ENCODE measurements at regions not wholly inside any gene's neighbourhood (a gene's known extent, or its start where the extent isn't known, plus 50 kb on each side); places are given as distances from the start of the nearest gene placed in this dataset.
"Not testable (repeated sequence)": the region's sequence is repeated elsewhere in the genome, so short reads cannot be mapped to it uniquely, and the experiment has no call there.

GRCh38 chr2:181737302-181737701 lies 57.0 kb upstream of the NEUROD1 start:
- POLR2A ChIA-PET; DNase-seq (ENCODE audit: low read depth, low spot score); H3K4me3 ChIP-seq (ENCODE audit: low read depth, low read length); CTCF ChIA-PET: not testable (repeated sequence)

DNA sequence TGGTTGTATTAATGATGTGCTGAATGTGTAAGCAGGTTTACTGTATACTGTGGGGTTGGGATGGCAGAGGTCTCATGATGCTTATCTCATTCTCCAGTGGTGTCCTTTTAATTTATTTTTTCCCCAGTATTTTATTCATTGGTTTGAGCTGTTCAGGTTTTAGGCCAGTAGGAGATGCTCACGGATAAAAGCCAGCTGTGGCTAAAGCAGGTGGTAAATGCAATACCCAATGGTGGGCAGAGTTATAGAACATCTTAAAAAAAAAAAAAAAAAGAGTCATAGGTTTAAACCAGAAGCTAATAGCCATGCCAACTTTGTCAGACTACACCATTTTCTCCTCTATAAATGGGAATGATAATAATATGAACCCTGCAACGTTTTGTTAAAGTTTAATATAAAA lies 57.8 kb upstream of the NEUROD1 start:
- TF ChIP-seq, protein P1, sequence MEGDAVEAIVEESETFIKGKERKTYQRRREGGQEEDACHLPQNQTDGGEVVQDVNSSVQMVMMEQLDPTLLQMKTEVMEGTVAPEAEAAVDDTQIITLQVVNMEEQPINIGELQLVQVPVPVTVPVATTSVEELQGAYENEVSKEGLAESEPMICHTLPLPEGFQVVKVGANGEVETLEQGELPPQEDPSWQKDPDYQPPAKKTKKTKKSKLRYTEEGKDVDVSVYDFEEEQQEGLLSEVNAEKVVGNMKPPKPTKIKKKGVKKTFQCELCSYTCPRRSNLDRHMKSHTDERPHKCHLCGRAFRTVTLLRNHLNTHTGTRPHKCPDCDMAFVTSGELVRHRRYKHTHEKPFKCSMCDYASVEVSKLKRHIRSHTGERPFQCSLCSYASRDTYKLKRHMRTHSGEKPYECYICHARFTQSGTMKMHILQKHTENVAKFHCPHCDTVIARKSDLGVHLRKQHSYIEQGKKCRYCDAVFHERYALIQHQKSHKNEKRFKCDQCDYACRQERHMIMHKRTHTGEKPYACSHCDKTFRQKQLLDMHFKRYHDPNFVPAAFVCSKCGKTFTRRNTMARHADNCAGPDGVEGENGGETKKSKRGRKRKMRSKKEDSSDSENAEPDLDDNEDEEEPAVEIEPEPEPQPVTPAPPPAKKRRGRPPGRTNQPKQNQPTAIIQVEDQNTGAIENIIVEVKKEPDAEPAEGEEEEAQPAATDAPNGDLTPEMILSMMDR (IDR thresholded peaks at IDR 0.05; ENCODE audit: insufficient read depth, low read length, missing control alignments): no peak
- ChIA-PET CTCF (interaction anchor here (0.9 to 5.8 kb wide), 6 partner anchors 23 to 356 kb away, joined by 3 to 136 read pairs (median 4); no protein-coding TSS in a partner anchor), POLR2A (no interaction called here)
- DNase-seq (ENCODE audit: low read depth, low spot score): no peak
- no peak overlapping the region for H3K4me3 ChIP-seq (ENCODE audit: low read depth, low read length)

- CTCF ChIA-PET: interaction anchor here (0.9 to 5.8 kb wide), 6 partner anchors 23 to 356 kb away, joined by 3 to 136 read pairs (median 4); no protein-coding TSS in a partner anchor
- no peak for DNase-seq (ENCODE audit: low read depth, low spot score)
- H3K4me3 ChIP-seq (ENCODE audit: low read depth, low read length): no peak overlapping the region
- TF ChIP-seq, protein P1 (IDR thresholded peaks at IDR 0.05; ENCODE audit: insufficient read depth, low read length, missing control alignments): no peak
- POLR2A ChIA-PET: no interaction called here
These were observed 58.2 kb upstream of the NEUROD1 start for GRCh38 chr2:181738563-181738962.

DNA sequence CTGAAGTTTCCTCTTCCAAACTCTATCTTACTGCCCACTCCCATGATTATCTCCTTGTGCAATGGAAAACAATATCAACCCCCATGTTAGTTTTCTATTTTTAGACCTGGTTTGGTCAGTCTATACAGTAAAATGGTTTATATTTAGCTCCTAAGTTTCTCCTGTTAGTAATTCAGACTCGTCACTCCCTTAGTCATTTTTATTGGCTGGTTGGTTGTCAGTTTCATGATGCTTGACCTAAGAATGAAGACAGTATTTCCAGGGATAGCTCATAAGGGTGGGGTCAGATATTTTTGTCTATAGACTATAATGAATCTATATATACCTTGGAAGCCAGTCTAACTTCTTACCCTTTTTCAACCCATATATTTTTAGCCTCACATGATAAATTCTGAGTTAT lies 61.4 kb upstream of the NEUROD1 start:
- no peak overlapping the region for H3K4me3 ChIP-seq (ENCODE audit: low read depth, low read length)
- ChIA-PET POLR2A (no interaction called here), CTCF (interaction anchor here (0.9 to 5.8 kb wide), 19 partner anchors 11 to 355 kb away, joined by 3 to 136 read pairs (median 10); partner anchors contain the start of gene ITPRID2)
- TF ChIP-seq, protein P1 (IDR thresholded peaks at IDR 0.05; ENCODE audit: insufficient read depth, low read length, missing control alignments): no peak
- peak; percentile 12 for DNase-seq (ENCODE audit: low read depth, low spot score)

DNA sequence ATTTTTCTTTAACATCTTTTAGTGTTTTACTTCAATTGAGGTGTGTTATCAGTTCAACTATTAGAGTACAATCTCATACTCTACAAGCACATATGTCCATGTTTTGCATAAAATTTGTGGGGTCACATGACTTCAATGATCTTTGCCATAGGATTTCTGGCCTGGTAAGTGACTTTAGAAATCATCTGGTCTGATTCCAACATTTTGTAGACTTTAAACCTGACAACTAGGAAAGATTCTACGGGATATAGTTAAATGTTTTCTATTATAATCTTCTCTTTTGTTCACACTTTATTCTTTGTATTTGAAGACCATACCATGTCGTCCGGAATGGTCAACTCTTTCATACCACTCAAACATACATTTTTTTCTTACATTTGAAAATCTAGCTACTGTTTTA lies 62.0 kb upstream of the NEUROD1 start:
- ChIA-PET POLR2A (no interaction called here), CTCF (interaction anchor here (0.8 to 5.8 kb wide), 31 partner anchors 11 to 390 kb away, joined by 3 to 136 read pairs (median 8); partner anchors contain the start of gene ITPRID2)
- TF ChIP-seq, protein P1 (IDR thresholded peaks at IDR 0.05; ENCODE audit: insufficient read depth, low read length, missing control alignments): no peak
- H3K4me3 ChIP-seq (ENCODE audit: low read depth, low read length): no peak overlapping the region
- DNase-seq (ENCODE audit: low read depth, low spot score): no peak

DNA sequence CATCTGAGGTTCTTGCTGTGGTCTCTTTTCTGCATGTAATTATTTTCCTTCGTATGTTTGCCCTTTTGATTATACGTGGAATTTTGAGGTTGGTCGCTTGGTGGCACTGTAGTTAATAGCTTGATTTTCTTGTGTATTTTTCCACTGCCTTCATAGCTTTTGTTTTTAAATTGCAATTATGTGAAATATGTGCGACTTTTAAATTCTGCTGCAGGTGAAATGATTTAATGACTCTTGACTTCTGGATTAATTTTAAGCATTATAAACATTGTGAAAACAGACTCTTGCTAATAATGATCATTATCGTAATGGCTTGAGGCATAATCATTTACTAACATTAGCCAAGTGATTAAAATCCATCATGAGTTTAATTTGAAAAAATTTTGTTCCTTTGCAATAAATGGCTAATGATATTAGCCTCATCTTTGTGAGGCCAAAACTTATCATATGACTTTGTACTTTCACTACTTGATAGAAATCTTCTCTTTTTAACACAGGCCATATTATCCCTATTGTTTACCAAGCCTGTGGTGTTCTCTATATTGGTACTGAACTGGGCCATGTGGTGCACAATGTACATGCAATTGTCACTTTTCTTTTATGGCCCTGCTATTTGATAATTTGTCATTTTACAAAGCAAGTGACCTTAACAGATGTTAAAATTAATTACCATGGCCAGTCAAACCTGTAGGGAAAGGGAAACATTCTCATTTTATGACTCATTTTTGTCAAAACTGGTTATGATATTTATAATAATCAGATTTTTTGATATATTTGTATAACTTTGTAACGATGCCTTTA lies 62.8 kb upstream of the NEUROD1 start:
- H3K4me3 ChIP-seq (ENCODE audit: low read depth, low read length): no peak overlapping the region
- ChIA-PET POLR2A (interaction anchor here (0.6 kb wide), 1 partner anchor 153 kb away, joined by 3 read pairs; no protein-coding TSS in a partner anchor), CTCF (interaction anchor here (0.7 to 5.8 kb wide), 33 partner anchors 10 to 389 kb away, joined by 3 to 136 read pairs (median 5); partner anchors contain the start of gene ITPRID2)
- no peak for DNase-seq (ENCODE audit: low read depth, low spot score)
- TF ChIP-seq, protein P1 (IDR thresholded peaks at IDR 0.05; ENCODE audit: insufficient read depth, low read length, missing control alignments): peak; percentile 37

Data from AG04449 (cell line).